Transverse colon (tissue), 4 donors: ENCODE measurements at regions not wholly inside any gene's neighbourhood (a gene's known extent, or its start where the extent isn't known, plus 50 kb on each side); places are given as distances from the start of the nearest gene placed in this dataset.

Experiments used
- DNase-seq: peaks from one replicate; pipeline ENCODE4 v3.0.0-alpha.2; 2019
- H3K27ac ChIP-seq, 4 donors: fragments of 200-600 bp; sonication (generic); 2 replicates each; pipeline ENCODE4 v1.5.1; 2016 to 2018; ENCODE audit warnings: inconsistent platforms in 4 of 4
- H3K27me3 ChIP-seq: fragments of 200-600 bp; sonication (generic); 2 replicates; pipeline ENCODE4 v1.5.1; 2017; ENCODE audit warnings: inconsistent platforms
- H3K36me3 ChIP-seq, 4 donors: fragments of 200-600 bp; sonication (generic); 2 replicates each; pipeline ENCODE4 v1.5.1; 2017 to 2019; ENCODE audit warnings: inconsistent platforms in 4 of 4
- H3K4me1 ChIP-seq, 4 donors: fragments of 200-600 bp; sonication (generic); 2 replicates each; pipeline ENCODE4 v1.5.1; 2017 to 2020; ENCODE audit warnings: inconsistent platforms in 4 of 4
- H3K4me3 ChIP-seq, 4 donors: fragments of 200-600 bp; sonication (generic); 1 replicate in 1 of 4; 2 replicates in 3 of 4; pipeline versions ENCODE4 v1.5.1 to v1.6.1; 2017 to 2019; ENCODE audit warnings: inconsistent platforms in 4 of 4
- H3K9me3 ChIP-seq, 2 donors: fragments of 200-600 bp; sonication (generic); 2 replicates each; pipeline ENCODE4 v1.5.1; 2017 to 2019; ENCODE audit warnings: inconsistent platforms in 2 of 2
- EP300 ChIP-seq: sonication (generic); formaldehyde crosslinking; IDR thresholded peaks from one replicate; pipeline ENCODE4 v1.6.1; 2017; ENCODE audit warnings: antibody characterized with exemption, low read depth
- POLR2A ChIP-seq: fragments of 450-650 bp; IDR thresholded peaks from one replicate; pipeline ENCODE4 v1.6.1; 2016; ENCODE audit warnings: antibody characterized with exemption, mild to moderate bottlenecking, moderate library complexity
- POLR2AphosphoS5 ChIP-seq, 3 donors: sonication (generic); formaldehyde crosslinking; IDR thresholded peaks; one replicate each; pipeline ENCODE4 v1.6.1; 2016; ENCODE audit warnings: antibody characterized with exemption in 3 of 3
- WGBS, 2 donors: methylation state at CpG; one replicate each; pipeline ENCODE4 v1.1.5; 2018; ENCODE audit warnings: low coverage in 1 of 2; 5-methylcytosine and 5-hydroxymethylcytosine counted together
- in situ Hi-C, 4 donors: fragments of 200-750 bp; cut with MboI; loops; one replicate each; pipeline versions ENCODE4 v1.15.0 to v1.15.1; 2017; ENCODE audit warnings: low sequenced_read_pairs in 3 of 4, low pct_ligation_motif_present in 1 of 4, low pct_unique_long_range_greater_than_20kb in 1 of 4
- intact Hi-C: fragments of 100-400 bp; cut with DNase I; formaldehyde crosslinking; loops from one replicate; pipeline ENCODE4 v1.15.1; 2023; ENCODE audit warnings: low total_unique reads
- TF ChIP-seq, protein P1 (sequence below), 5 experiments: fragments of 200-600 bp in 3 of 5; fragments of 450-650 bp in 2 of 5; sonication (generic) in 3 of 5; IDR thresholded peaks; 1 replicate in 2 of 5; 2 replicates in 3 of 5; pipeline ENCODE4 v1.5.1; 2016 to 2017; ENCODE audit warnings: antibody characterized with exemption in 5 of 5, inconsistent platforms in 3 of 5, mild to moderate bottlenecking in 2 of 5, moderate library complexity in 1 of 5

GRCh38 chr9:87095951-87096350 is 148.6 kb upstream of the GAS1 start:
- WGBS, 2 donors: 85 to 93% methylated on average over 3 to 5 of the region's 5 CpGs

GRCh38 chr9:87096506-87096905 is 149.2 kb upstream of the GAS1 start:
- Histone ChIP-seq H3K4me3 (no peak overlapping the region), H3K27me3 (no peaks in the 10 kb centered on the region), H3K36me3 (no peaks in the 10 kb centered on the region), H3K27ac (no peak overlapping the region), H3K9me3 (no peaks in the 10 kb centered on the region), H3K4me1 (no peaks in the 10 kb centered on the region)
- TF ChIP-seq EP300 (no peak), POLR2A (no peak), POLR2AphosphoS5 (IDR thresholded peaks at IDR 0.05) (no peak)
- TF ChIP-seq, protein P1, sequence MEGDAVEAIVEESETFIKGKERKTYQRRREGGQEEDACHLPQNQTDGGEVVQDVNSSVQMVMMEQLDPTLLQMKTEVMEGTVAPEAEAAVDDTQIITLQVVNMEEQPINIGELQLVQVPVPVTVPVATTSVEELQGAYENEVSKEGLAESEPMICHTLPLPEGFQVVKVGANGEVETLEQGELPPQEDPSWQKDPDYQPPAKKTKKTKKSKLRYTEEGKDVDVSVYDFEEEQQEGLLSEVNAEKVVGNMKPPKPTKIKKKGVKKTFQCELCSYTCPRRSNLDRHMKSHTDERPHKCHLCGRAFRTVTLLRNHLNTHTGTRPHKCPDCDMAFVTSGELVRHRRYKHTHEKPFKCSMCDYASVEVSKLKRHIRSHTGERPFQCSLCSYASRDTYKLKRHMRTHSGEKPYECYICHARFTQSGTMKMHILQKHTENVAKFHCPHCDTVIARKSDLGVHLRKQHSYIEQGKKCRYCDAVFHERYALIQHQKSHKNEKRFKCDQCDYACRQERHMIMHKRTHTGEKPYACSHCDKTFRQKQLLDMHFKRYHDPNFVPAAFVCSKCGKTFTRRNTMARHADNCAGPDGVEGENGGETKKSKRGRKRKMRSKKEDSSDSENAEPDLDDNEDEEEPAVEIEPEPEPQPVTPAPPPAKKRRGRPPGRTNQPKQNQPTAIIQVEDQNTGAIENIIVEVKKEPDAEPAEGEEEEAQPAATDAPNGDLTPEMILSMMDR (IDR thresholded peaks at IDR 0.05): no peak
- WGBS, 2 donors: 76% methylated on average over 2 of the region's 2 CpGs; no CpG with 5 or more reads in 1 of the 2 donors
- intact Hi-C loops: no loop called here
- DNase-seq: no peak
- in situ Hi-C loops: no loop called here

More at GRCh38 chr9:87095951-87096350, 148.6 kb upstream of the GAS1 start:
- Histone ChIP-seq H3K4me1 (no peaks in the 10 kb centered on the region), H3K4me3 (no peak overlapping the region), H3K27ac (no peak overlapping the region), H3K36me3 (no peaks in the 10 kb centered on the region), H3K27me3 (no peaks in the 10 kb centered on the region), H3K9me3 (no peaks in the 10 kb centered on the region)
- in situ Hi-C loops: no loop called here
- no peak for DNase-seq
- TF ChIP-seq, protein P1 (IDR thresholded peaks at IDR 0.05): no peak
- TF ChIP-seq POLR2AphosphoS5 (IDR thresholded peaks at IDR 0.05): no peak
- TF ChIP-seq EP300: no peak
- TF ChIP-seq POLR2A: no peak
- intact Hi-C loops: no loop called here

GRCh38 chr9:87097238-87097637 is 149.9 kb upstream of the GAS1 start:
- no peak overlapping the region for H3K27ac ChIP-seq

GRCh38 chr9:87099407-87099806 is 152.1 kb upstream of the GAS1 start:
- Histone ChIP-seq H3K27ac (no peak overlapping the region), H3K4me3 (no peak overlapping the region), H3K9me3 (no peaks in the 10 kb centered on the region), H3K27me3 (no peaks in the 10 kb centered on the region), H3K4me1 (no peaks in the 10 kb centered on the region), H3K36me3 (no peaks in the 10 kb centered on the region)
- no peak for DNase-seq
- TF ChIP-seq, protein P1 (IDR thresholded peaks at IDR 0.05): no peak
- peak in 1 of 3 donors; percentile 18 for TF ChIP-seq POLR2AphosphoS5 (IDR thresholded peaks at IDR 0.05)
- 43 to 56% methylated on average over 1 of the region's 1 CpG for WGBS, 2 donors
- intact Hi-C loops (no loop called here), in situ Hi-C loops (no loop called here)

More at GRCh38 chr9:87097238-87097637, 149.9 kb upstream of the GAS1 start:
- Histone ChIP-seq H3K4me1 (no peaks in the 10 kb centered on the region), H3K27me3 (no peaks in the 10 kb centered on the region), H3K4me3 (no peak overlapping the region), H3K36me3 (no peaks in the 10 kb centered on the region), H3K9me3 (no peaks in the 10 kb centered on the region)
- TF ChIP-seq POLR2A (no peak), EP300 (no peak), POLR2AphosphoS5 (IDR thresholded peaks at IDR 0.05) (peak; percentile 11 to 61 (median 50))
- TF ChIP-seq, protein P1 (IDR thresholded peaks at IDR 0.05): no peak
- in situ Hi-C loops: no loop called here
- WGBS, 2 donors: 66 to 79% methylated on average over 3 of the region's 3 CpGs
- intact Hi-C loops: no loop called here
- DNase-seq: no peak
